ENCODE measurements at regions not wholly inside any gene's neighbourhood (a gene's known extent, or its start where the extent isn't known, plus 50 kb on each side); places are given as distances from the start of the nearest gene placed in this dataset.

GRCh38 chr12:28107679-28108078, 82.6 kb upstream of the CCDC91 start:
- no peak for DNase-seq (ENCODE audit: low spot score)

- DNase-seq (ENCODE audit: low spot score), result no peak
Observed at GRCh38 chr12:28108599-28108998, 81.7 kb upstream of the CCDC91 start.

- DNase-seq (ENCODE audit: low spot score), result no peak
Observed at GRCh38 chr12:28110329-28110728, 79.9 kb upstream of the CCDC91 start.

GRCh38 chr12:28114488-28114887, 75.8 kb upstream of the CCDC91 start:
- DNase-seq (ENCODE audit: low spot score), result peak; percentile 15

- DNase-seq (ENCODE audit: low spot score), result no peak
Observed at GRCh38 chr12:28121433-28121832, 68.8 kb upstream of the CCDC91 start.

GRCh38 chr12:28121899-28122655, 68.2 kb upstream of the CCDC91 start:
- no peak for DNase-seq (ENCODE audit: low spot score)

GRCh38 chr12:28122756-28123155, 67.5 kb upstream of the CCDC91 start:
- DNase-seq (ENCODE audit: low spot score), result no peak

GRCh38 chr12:28127455-28127854, 62.8 kb upstream of the CCDC91 start:
- DNase-seq (ENCODE audit: low spot score), result no peak

GRCh38 chr12:28129031-28129430, 61.2 kb upstream of the CCDC91 start:
- DNase-seq (ENCODE audit: low spot score), result no peak

- no peak for DNase-seq (ENCODE audit: low spot score)
Observed at GRCh38 chr12:28130234-28130624, 60.0 kb upstream of the CCDC91 start.

- DNase-seq (ENCODE audit: low spot score), result peak; percentile 43
Observed at GRCh38 chr12:28130625-28131598, 59.3 kb upstream of the CCDC91 start.

- no peak for DNase-seq (ENCODE audit: low spot score)
Observed at GRCh38 chr12:28132398-28132797, 57.9 kb upstream of the CCDC91 start.

- DNase-seq (ENCODE audit: low spot score), result no peak
Observed at GRCh38 chr12:28135801-28136439, 54.3 kb upstream of the CCDC91 start.

- DNase-seq (ENCODE audit: low spot score), result no peak
Observed at GRCh38 chr12:28137414-28137813, 52.8 kb upstream of the CCDC91 start.

GRCh38 chr12:28140404-28140803, 49.9 kb upstream of the CCDC91 start:
- DNase-seq (ENCODE audit: low spot score), result no peak
